ENCODE measurements at regions not wholly inside any gene's neighbourhood (a gene's known extent, or its start where the extent isn't known, plus 50 kb on each side); places are given as distances from the start of the nearest gene placed in this dataset.

GRCh38 chr20:12886618-12887363 lies 122.0 kb upstream of the SPTLC3 start:
- no peak for ATAC-seq
- TF ChIP-seq ZFP3 (CRISPR knock-in tag; IDR thresholded peaks at IDR 0.05) (no peak), ISL1 (CRISPR knock-in tag; IDR thresholded peaks at IDR 0.05) (no peak), BACH2 (CRISPR knock-in tag; IDR thresholded peaks at IDR 0.05; ENCODE audit: borderline replicate concordance) (no peak), ZNF565 (CRISPR knock-in tag; conservative IDR thresholded peaks at IDR 0.05; ENCODE audit: low read depth) (no peak), ARNTL (CRISPR knock-in tag; IDR thresholded peaks at IDR 0.05; ENCODE audit: borderline replicate concordance, low read depth) (no peak), SNAI2 (CRISPR knock-in tag; IDR thresholded peaks at IDR 0.05) (no peak), CREB5 (CRISPR knock-in tag; IDR thresholded peaks at IDR 0.05; ENCODE audit: low read depth) (no peak), CSRNP3 (CRISPR knock-in tag; IDR thresholded peaks at IDR 0.05) (no peak), TCF4 (CRISPR knock-in tag; IDR thresholded peaks at IDR 0.05; ENCODE audit: borderline replicate concordance) (no peak), ESRRG (CRISPR knock-in tag; IDR thresholded peaks at IDR 0.05) (no peak), ZNF70 (CRISPR knock-in tag; IDR thresholded peaks at IDR 0.05) (no peak), TOX (CRISPR knock-in tag; IDR thresholded peaks at IDR 0.05; ENCODE audit: borderline replicate concordance) (no peak), ZFP30 (CRISPR knock-in tag; IDR thresholded peaks at IDR 0.05) (no peak), ZNF8 (CRISPR knock-in tag; IDR thresholded peaks at IDR 0.05) (no peak), PPARA (CRISPR knock-in tag; IDR thresholded peaks at IDR 0.05; ENCODE audit: borderline replicate concordance) (no peak), CSDC2 (CRISPR knock-in tag; IDR thresholded peaks at IDR 0.05) (no peak), TSHZ2 (CRISPR knock-in tag; IDR thresholded peaks at IDR 0.05) (no peak), PATZ1 (CRISPR knock-in tag; IDR thresholded peaks at IDR 0.05; ENCODE audit: borderline replicate concordance) (no peak), ZC3H10 (CRISPR knock-in tag; IDR thresholded peaks at IDR 0.05) (no peak), GLIS3 (CRISPR knock-in tag; IDR thresholded peaks at IDR 0.05) (no peak)

GRCh38 chr20:12891643-12892042 lies 117.1 kb upstream of the SPTLC3 start:
- no peak for ATAC-seq
- no peak for TF ChIP-seq OSR1 (CRISPR knock-in tag; IDR thresholded peaks at IDR 0.05)
- TF ChIP-seq PPARA (CRISPR knock-in tag; IDR thresholded peaks at IDR 0.05; ENCODE audit: borderline replicate concordance) = no peak
- no peak for TF ChIP-seq RARB (CRISPR knock-in tag; IDR thresholded peaks at IDR 0.05)
- TF ChIP-seq CREB5 (CRISPR knock-in tag; IDR thresholded peaks at IDR 0.05; ENCODE audit: low read depth) = no peak
- no peak for TF ChIP-seq ZFP3 (CRISPR knock-in tag; IDR thresholded peaks at IDR 0.05)
- no peak for TF ChIP-seq SNAI2 (CRISPR knock-in tag; IDR thresholded peaks at IDR 0.05)
- no peak for TF ChIP-seq ZNF70 (CRISPR knock-in tag; IDR thresholded peaks at IDR 0.05)
- no peak for TF ChIP-seq PATZ1 (CRISPR knock-in tag; IDR thresholded peaks at IDR 0.05; ENCODE audit: borderline replicate concordance)
- TF ChIP-seq ARNTL (CRISPR knock-in tag; IDR thresholded peaks at IDR 0.05; ENCODE audit: borderline replicate concordance, low read depth) = no peak
- no peak for TF ChIP-seq ZFP30 (CRISPR knock-in tag; IDR thresholded peaks at IDR 0.05)
- TF ChIP-seq ZNF565 (CRISPR knock-in tag; conservative IDR thresholded peaks at IDR 0.05; ENCODE audit: low read depth) = no peak
- no peak for TF ChIP-seq TCF4 (CRISPR knock-in tag; IDR thresholded peaks at IDR 0.05; ENCODE audit: borderline replicate concordance)
- no peak for TF ChIP-seq CSRNP3 (CRISPR knock-in tag; IDR thresholded peaks at IDR 0.05)
- TF ChIP-seq ZC3H10 (CRISPR knock-in tag; IDR thresholded peaks at IDR 0.05) = no peak
- TF ChIP-seq GLIS3 (CRISPR knock-in tag; IDR thresholded peaks at IDR 0.05) = no peak
- TF ChIP-seq ZNF8 (CRISPR knock-in tag; IDR thresholded peaks at IDR 0.05) = no peak
- TF ChIP-seq ISL1 (CRISPR knock-in tag; IDR thresholded peaks at IDR 0.05) = no peak
- no peak for TF ChIP-seq TSHZ2 (CRISPR knock-in tag; IDR thresholded peaks at IDR 0.05)
- TF ChIP-seq CSDC2 (CRISPR knock-in tag; IDR thresholded peaks at IDR 0.05) = no peak
